ENCODE measurements at regions not wholly inside any gene's neighbourhood (a gene's known extent, or its start where the extent isn't known, plus 50 kb on each side); places are given as distances from the start of the nearest gene placed in this dataset.

DNA sequence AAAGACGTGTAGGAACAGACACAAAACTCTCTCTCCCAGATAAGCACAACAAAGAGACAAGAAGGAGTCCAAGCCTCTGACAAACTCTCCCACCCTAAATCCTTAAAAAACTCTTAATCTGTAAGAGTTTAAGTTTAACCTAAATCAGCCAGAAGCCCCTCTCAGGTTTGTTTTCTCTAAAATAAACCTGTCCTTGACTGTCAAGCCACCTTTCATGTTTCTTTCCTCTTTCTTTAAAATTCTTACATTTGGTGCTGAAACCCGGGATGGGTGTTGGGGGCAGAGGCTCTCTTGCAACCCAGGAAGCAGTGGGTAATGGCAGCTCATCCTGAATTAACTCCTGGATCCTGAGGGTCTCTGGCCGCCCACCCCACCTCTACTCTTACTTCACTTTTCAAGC lies 107.8 kb upstream of the TENT5D start:
- TF ChIP-seq, protein P1, sequence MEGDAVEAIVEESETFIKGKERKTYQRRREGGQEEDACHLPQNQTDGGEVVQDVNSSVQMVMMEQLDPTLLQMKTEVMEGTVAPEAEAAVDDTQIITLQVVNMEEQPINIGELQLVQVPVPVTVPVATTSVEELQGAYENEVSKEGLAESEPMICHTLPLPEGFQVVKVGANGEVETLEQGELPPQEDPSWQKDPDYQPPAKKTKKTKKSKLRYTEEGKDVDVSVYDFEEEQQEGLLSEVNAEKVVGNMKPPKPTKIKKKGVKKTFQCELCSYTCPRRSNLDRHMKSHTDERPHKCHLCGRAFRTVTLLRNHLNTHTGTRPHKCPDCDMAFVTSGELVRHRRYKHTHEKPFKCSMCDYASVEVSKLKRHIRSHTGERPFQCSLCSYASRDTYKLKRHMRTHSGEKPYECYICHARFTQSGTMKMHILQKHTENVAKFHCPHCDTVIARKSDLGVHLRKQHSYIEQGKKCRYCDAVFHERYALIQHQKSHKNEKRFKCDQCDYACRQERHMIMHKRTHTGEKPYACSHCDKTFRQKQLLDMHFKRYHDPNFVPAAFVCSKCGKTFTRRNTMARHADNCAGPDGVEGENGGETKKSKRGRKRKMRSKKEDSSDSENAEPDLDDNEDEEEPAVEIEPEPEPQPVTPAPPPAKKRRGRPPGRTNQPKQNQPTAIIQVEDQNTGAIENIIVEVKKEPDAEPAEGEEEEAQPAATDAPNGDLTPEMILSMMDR (IDR thresholded peaks at IDR 0.05 in 8 of 11, conservative IDR thresholded peaks at IDR 0.05 in 3 of 11), result no peak
- TF ChIP-seq POLR2AphosphoS5 (IDR thresholded peaks at IDR 0.05), result no peak

All from spleen (tissue), 7 donors.